ENCODE measurements at regions not wholly inside any gene's neighbourhood (a gene's known extent, or its start where the extent isn't known, plus 50 kb on each side); places are given as distances from the start of the nearest gene placed in this dataset.

DNA sequence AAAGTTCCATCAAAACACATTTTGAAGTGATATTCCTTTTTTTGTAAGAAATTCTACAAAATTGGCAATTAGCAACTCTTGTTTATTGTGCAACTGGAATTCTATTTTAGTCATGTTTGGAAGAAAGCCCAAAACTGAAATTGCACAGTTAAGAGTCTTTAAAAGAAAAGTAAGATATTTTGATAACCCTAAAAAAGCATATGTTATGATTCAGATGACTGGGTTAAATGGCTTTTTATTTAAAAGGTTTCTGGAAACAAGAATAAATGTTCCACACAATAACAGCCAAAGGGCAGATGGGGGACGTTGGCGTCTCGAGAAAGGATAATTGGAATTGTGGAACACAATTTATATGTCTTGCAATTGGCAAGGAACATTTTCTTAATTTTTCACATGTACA, 275.2 kb downstream of the CDH9 start:
- Mint-ChIP-seq H3K36me3 (ENCODE audit: insufficient read depth in 1 of 3, low read depth in 3 of 3) (0 out of 7 replicates have a peak, but pooled peaks cover 0 to 1% (median 0%) of the 10 kb centered on the region in 3 experiments), H3K9me3 (peaks cover 0 to 3% of the 10 kb centered on the region in 2 experiments; a peak in 2 of 5 replicates), H3K4me3 (no peak overlapping the region), H3K4me1 (no peaks in the 10 kb centered on the region), H3K27ac (no peak overlapping the region), H3K27me3 (ENCODE audit: low read depth) (no peaks in the 10 kb centered on the region; the same call in 1 of the 2 replicates)
- Histone ChIP-seq H2BK5ac (ENCODE audit: insufficient read length, low read length) (no peak overlapping the region), H3T11ph (ENCODE audit: low read length) (no peak overlapping the region), H3K79me1 (ENCODE audit: insufficient read depth, low read depth, low read length, poor library complexity, severe bottlenecking) (no peaks in the 10 kb centered on the region), H3K9me3 (ENCODE audit: control insufficient read depth, low read depth, low read length) (no peaks in the 10 kb centered on the region), H4K91ac (ENCODE audit: insufficient read length, low read depth, low read length) (no peak overlapping the region), H3K23me2 (ENCODE audit: insufficient read length, low read depth, low read length, poor library complexity, severe bottlenecking) (no peaks in the 10 kb centered on the region), H2BK20ac (ENCODE audit: low read depth, low read length, poor library complexity, severe bottlenecking) (no peak overlapping the region), H3K79me2 (ENCODE audit: insufficient read depth, low read length) (no peaks in the 10 kb centered on the region), H4K20me1 (ENCODE audit: control insufficient read depth, insufficient read depth, insufficient read length) (no peaks in the 10 kb centered on the region), H3K23ac (ENCODE audit: insufficient read length, low read depth, low read length) (no peak overlapping the region), H3K27me3 (ENCODE audit: insufficient read depth, low read length) (no peaks in the 10 kb centered on the region), H2BK12ac (ENCODE audit: insufficient read length, low read depth, low read length) (no peak overlapping the region), H3K4ac (ENCODE audit: low read depth, low read length) (no peak overlapping the region), H3K4me1 (ENCODE audit: insufficient read depth, low read length) (no peaks in the 10 kb centered on the region), H3K27ac (ENCODE audit: insufficient read length, low read depth, low read length) (no peak overlapping the region), H3K18ac (ENCODE audit: insufficient read length, low read depth, low read length) (no peak overlapping the region), H4K5ac (ENCODE audit: insufficient read length, low read depth, low read length) (no peak overlapping the region), H2BK15ac (ENCODE audit: low read depth, low read length) (no peak overlapping the region), H3K14ac (ENCODE audit: insufficient read depth, low read length) (no peak overlapping the region), H2BK120ac (ENCODE audit: low read depth, low read length, poor library complexity, severe bottlenecking) (no peak overlapping the region), H3K56ac (ENCODE audit: insufficient read length, low read depth, low read length) (no peak overlapping the region), H2AK5ac (ENCODE audit: insufficient read length, low read length) (no peak overlapping the region), H2AFZ (ENCODE audit: low read length) (no peak overlapping the region), H3K4me2 (ENCODE audit: insufficient read depth, insufficient read length, low read length) (no peak overlapping the region), H4K8ac (replicated peaks; ENCODE audit: insufficient read length, low read depth, low read length) (no peak overlapping the region), H3K9ac (ENCODE audit: extremely low read depth, insufficient read length, low read length) (no peak overlapping the region)
- TF ChIP-seq, protein P1, sequence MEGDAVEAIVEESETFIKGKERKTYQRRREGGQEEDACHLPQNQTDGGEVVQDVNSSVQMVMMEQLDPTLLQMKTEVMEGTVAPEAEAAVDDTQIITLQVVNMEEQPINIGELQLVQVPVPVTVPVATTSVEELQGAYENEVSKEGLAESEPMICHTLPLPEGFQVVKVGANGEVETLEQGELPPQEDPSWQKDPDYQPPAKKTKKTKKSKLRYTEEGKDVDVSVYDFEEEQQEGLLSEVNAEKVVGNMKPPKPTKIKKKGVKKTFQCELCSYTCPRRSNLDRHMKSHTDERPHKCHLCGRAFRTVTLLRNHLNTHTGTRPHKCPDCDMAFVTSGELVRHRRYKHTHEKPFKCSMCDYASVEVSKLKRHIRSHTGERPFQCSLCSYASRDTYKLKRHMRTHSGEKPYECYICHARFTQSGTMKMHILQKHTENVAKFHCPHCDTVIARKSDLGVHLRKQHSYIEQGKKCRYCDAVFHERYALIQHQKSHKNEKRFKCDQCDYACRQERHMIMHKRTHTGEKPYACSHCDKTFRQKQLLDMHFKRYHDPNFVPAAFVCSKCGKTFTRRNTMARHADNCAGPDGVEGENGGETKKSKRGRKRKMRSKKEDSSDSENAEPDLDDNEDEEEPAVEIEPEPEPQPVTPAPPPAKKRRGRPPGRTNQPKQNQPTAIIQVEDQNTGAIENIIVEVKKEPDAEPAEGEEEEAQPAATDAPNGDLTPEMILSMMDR (conservative IDR thresholded peaks at IDR 0.05): no peak
- no peak for DNase-seq
- WGBS (ENCODE audit: extremely low coverage, insufficient read length, low lambda C conversion rate): no CpG with 5 or more reads among the region's 3 CpGs
